ENCODE measurements at regions not wholly inside any gene's neighbourhood (a gene's known extent, or its start where the extent isn't known, plus 50 kb on each side); places are given as distances from the start of the nearest gene placed in this dataset.

GRCh38 chr19:29320086-29320485 is 107.1 kb upstream of the UQCRFS1 start:
- TF ChIP-seq CTCF (IDR thresholded peaks at IDR 0.05; ENCODE audit: low read depth, low read length) = no peak
- no peak overlapping the region for H3K27ac ChIP-seq

GRCh38 chr19:29320618-29321017 is 107.7 kb upstream of the UQCRFS1 start:
- TF ChIP-seq CTCF (IDR thresholded peaks at IDR 0.05; ENCODE audit: low read depth, low read length) = no peak
- Histone ChIP-seq H3K27me3 (ENCODE audit: insufficient read depth, low read depth, severe bottlenecking) (peaks cover 90% of the 10 kb centered on the region), H3K27ac (no peak overlapping the region), H3K36me3 (no peaks in the 10 kb centered on the region), H3K4me3 (ENCODE audit: low read depth, low read length) (no peak overlapping the region), H3K9me3 (ENCODE audit: severe bottlenecking) (no peaks in the 10 kb centered on the region)
- no peak for DNase-seq

More at GRCh38 chr19:29320086-29320485, 107.1 kb upstream of the UQCRFS1 start:
- Histone ChIP-seq H3K4me3 (ENCODE audit: low read depth, low read length) (no peak overlapping the region), H3K9me3 (ENCODE audit: severe bottlenecking) (no peaks in the 10 kb centered on the region), H3K27me3 (ENCODE audit: insufficient read depth, low read depth, severe bottlenecking) (peaks cover 90% of the 10 kb centered on the region), H3K36me3 (no peaks in the 10 kb centered on the region)
- no peak for DNase-seq

DNA sequence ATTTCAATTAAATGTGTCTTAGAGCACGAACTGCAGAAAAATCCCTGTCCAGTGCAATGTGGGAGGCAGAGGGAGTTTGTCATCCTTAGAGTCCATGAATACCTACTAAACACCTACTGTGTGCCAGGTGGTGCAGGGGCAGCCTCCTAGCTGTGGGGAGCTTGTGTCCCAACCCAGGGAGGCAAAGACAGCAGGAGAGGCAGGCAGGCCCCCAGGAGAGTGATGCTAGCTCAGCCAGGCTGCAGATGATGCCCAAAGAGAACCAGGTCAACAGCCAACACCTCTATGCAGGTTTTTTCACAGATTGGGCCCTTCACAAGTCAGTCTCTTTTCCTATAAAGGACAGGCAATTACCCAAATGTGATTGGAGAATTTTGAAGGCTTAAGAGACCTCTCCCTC is 108.2 kb upstream of the UQCRFS1 start:
- peaks cover 90% of the 10 kb centered on the region for H3K27me3 ChIP-seq (ENCODE audit: insufficient read depth, low read depth, severe bottlenecking)
- no peaks in the 10 kb centered on the region for H3K36me3 ChIP-seq
- DNase-seq = no peak
- H3K9me3 ChIP-seq (ENCODE audit: severe bottlenecking) = no peaks in the 10 kb centered on the region
- no peak overlapping the region for H3K4me3 ChIP-seq (ENCODE audit: low read depth, low read length)
- no peak for TF ChIP-seq CTCF (IDR thresholded peaks at IDR 0.05; ENCODE audit: low read depth, low read length)
- no peak overlapping the region for H3K27ac ChIP-seq

DNA sequence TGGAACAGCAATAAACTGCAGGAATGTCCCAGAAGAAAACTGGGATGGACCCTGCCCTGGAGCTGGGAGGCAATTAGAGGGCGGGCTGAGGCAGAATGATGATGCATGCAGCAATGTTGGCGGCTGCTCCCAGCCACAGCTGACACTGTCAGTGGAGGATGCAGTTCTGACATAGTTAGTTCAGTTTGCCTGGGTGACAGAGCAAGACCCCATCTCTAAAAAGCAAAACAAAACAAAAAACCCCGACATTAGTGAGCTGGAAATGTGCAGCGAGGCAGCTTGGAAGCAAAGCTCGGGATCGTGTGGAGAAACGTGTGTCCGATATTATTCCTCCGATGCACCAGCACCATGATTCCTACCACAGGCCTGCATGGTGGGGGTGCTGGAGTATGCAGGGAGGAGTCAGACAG is 110.1 kb upstream of the UQCRFS1 start:
- Histone ChIP-seq H3K27ac (no peak overlapping the region), H3K9me3 (ENCODE audit: severe bottlenecking) (no peaks in the 10 kb centered on the region), H3K27me3 (ENCODE audit: insufficient read depth, low read depth, severe bottlenecking) (peaks cover 91% of the 10 kb centered on the region), H3K4me3 (ENCODE audit: low read depth, low read length) (no peak overlapping the region), H3K36me3 (no peaks in the 10 kb centered on the region)
- no peak for TF ChIP-seq CTCF (IDR thresholded peaks at IDR 0.05; ENCODE audit: low read depth, low read length)
- DNase-seq = no peak

- Histone ChIP-seq H3K36me3 (no peaks in the 10 kb centered on the region), H3K27ac (no peak overlapping the region), H3K4me3 (ENCODE audit: low read depth, low read length) (no peak overlapping the region), H3K9me3 (ENCODE audit: severe bottlenecking) (no peaks in the 10 kb centered on the region), H3K27me3 (ENCODE audit: insufficient read depth, low read depth, severe bottlenecking) (peaks cover 93% of the 10 kb centered on the region)
- no peak for DNase-seq
- TF ChIP-seq CTCF (IDR thresholded peaks at IDR 0.05; ENCODE audit: low read depth, low read length) = no peak
Measured at GRCh38 chr19:29323440-29324290, 110.7 kb upstream of the UQCRFS1 start.

DNA sequence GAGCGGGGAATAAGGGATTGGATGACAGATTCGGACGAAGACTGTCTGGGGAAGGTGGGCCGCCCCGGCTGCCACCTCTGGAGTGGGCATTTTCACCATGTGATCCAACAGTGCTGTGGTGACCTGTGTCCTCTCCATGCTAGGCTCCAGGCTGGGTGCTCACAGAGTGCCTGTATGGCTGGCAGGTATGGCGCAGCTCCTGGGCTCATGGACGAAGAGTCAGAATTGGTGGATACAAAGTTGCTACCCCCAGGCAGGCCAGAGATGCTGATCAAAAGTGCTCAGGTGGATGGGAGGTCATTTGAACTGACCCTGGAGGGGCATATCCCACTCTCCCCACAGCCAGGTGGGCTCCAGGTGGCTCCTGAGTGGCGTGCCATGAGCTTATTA is 111.3 kb upstream of the UQCRFS1 start:
- Histone ChIP-seq H3K36me3 (no peaks in the 10 kb centered on the region), H3K27me3 (ENCODE audit: insufficient read depth, low read depth, severe bottlenecking) (peaks cover 93% of the 10 kb centered on the region), H3K27ac (no peak overlapping the region), H3K9me3 (ENCODE audit: severe bottlenecking) (no peaks in the 10 kb centered on the region), H3K4me3 (ENCODE audit: low read depth, low read length) (no peak overlapping the region)
- TF ChIP-seq CTCF (IDR thresholded peaks at IDR 0.05; ENCODE audit: low read depth, low read length) = no peak
- no peak for DNase-seq

Measured in WERI-Rb-1 (cell line).